Fibroblast of lung (primary cell): ENCODE measurements at regions not wholly inside any gene's neighbourhood (a gene's known extent, or its start where the extent isn't known, plus 50 kb on each side); places are given as distances from the start of the nearest gene placed in this dataset.

Experiments
- CTCF ChIP-seq, 2 donors: IDR thresholded peaks in 1 of 2; conservative IDR thresholded peaks in 1 of 2; 1 replicate in 1 of 2; 2 replicates in 1 of 2; pipeline ENCODE4 v1.5.1; 2011 to 2012; ENCODE audit warnings: low read length in 2 of 2, control low read depth in 1 of 2, inconsistent platforms in 1 of 2, low read depth in 1 of 2, mild to moderate bottlenecking in 1 of 2
- EZH2 ChIP-seq: IDR thresholded peaks from 2 replicates; pipeline ENCODE4 v1.5.1; 2012; ENCODE audit warnings: low read length, control low read depth, mild to moderate bottlenecking; ENCODE audit errors: missing control alignments

DNA sequence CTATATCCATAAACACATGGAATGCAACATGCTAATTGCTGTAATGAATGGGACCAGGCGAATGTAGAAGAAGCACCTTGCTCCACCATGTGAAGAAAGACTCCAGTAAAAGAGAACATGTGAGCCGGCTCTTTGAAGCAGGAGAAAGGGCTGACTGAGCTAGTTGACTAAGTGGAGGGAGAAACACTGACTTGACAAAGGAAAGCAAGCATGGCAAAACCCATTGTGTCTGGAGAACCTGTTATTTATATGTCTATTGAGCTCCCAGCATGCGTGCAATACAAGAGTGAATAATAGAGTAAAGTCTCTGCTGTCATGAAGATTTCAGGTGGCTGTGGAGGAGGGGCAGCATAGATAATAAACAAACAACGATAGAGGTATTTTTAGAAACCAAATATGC is 559.9 kb downstream of the RAB28 start:
- TF ChIP-seq CTCF (conservative IDR thresholded peaks at IDR 0.05 in 1 of 2, IDR thresholded peaks at IDR 0.05 in 1 of 2; ENCODE audit: low read depth in 1 of 2, low read length in 2 of 2) (no peak), EZH2 (no peak)
